HEK293 (cell line): ENCODE measurements at regions not wholly inside any gene's neighbourhood (a gene's known extent, or its start where the extent isn't known, plus 50 kb on each side); places are given as distances from the start of the nearest gene placed in this dataset.

ENCODE experiments used
- CTCF ChIA-PET: fragments of 350-600 bp; formaldehyde crosslinking; extraction: SDS; loops from one replicate; lab custom pipeline; 2021; ENCODE audit warnings: antibody characterized with exemption; lab: Yijun Ruan, JAX
- POLR2A ChIA-PET: fragments of 300-600 bp; formaldehyde crosslinking; extraction: SDS; loops from one replicate; lab custom pipeline; 2020; ENCODE audit warnings: antibody characterized with exemption, inconsistent platforms; lab: Yijun Ruan, JAX
- H3K27ac ChIP-seq: fragments of 200-500 bp; sonication (Bioruptor generic); 2 replicates; pipeline ENCODE4 v1.5.1; 2014; ENCODE audit warnings: low read depth, low read length, control low read depth, inconsistent platforms; ENCODE audit errors: extremely low read depth
- H3K36me3 ChIP-seq, 2 experiments: fragments of 200-500 bp in 1 of 2; sonication (Bioruptor generic) in 1 of 2; 1 replicate in 1 of 2; 2 replicates in 1 of 2; pipeline ENCODE4 v1.5.1; 2014 to 2017; ENCODE audit warnings: inconsistent platforms in 2 of 2, low read length in 2 of 2; ENCODE audit not compliant: control insufficient read depth in 2 of 2, insufficient read depth in 1 of 2
- H3K4me1 ChIP-seq: fragments of 200-500 bp; sonication (Bioruptor generic); 2 replicates; pipeline ENCODE4 v1.5.1; 2014; ENCODE audit warnings: mild to moderate bottlenecking, low read length, inconsistent platforms; ENCODE audit not compliant: control insufficient read depth, insufficient read depth
- H3K4me3 ChIP-seq: 2 replicates; pipeline ENCODE4 v1.5.1; 2011; ENCODE audit warnings: low read depth, mild to moderate bottlenecking, control low read depth, low read length, moderate library complexity
- H3K9me3 ChIP-seq: fragments of 200-500 bp; sonication (Bioruptor generic); 2 replicates; pipeline ENCODE4 v1.5.1; 2014; ENCODE audit warnings: low read depth, low read length, inconsistent platforms; ENCODE audit not compliant: control insufficient read depth, insufficient read depth
- FEZF1 ChIP-seq: fragments of 450-650 bp; formaldehyde crosslinking; IDR thresholded peaks from 2 replicates; pipeline ENCODE4 v1.5.1; 2016; ENCODE audit warnings: missing biosample characterization, missing genetic modification characterization
- HOXD13 ChIP-seq: sonication (generic); formaldehyde crosslinking; IDR thresholded peaks from 2 replicates; pipeline ENCODE4 v1.8.0; 2022; ENCODE audit warnings: missing genetic modification reagents, borderline replicate concordance
- KLF1 ChIP-seq: fragments of 450-650 bp; formaldehyde crosslinking; IDR thresholded peaks from 2 replicates; pipeline ENCODE4 v1.5.1; 2016; ENCODE audit warnings: missing biosample characterization, missing genetic modification characterization
- MEIS1 ChIP-seq: sonication (generic); formaldehyde crosslinking; IDR thresholded peaks from 2 replicates; pipeline ENCODE4 v1.8.1; 2022; ENCODE audit warnings: missing genetic modification reagents, mild to moderate bottlenecking, borderline replicate concordance
- TCF7L2 ChIP-seq: IDR thresholded peaks from 2 replicates; pipeline ENCODE4 v1.6.1; 2011; ENCODE audit warnings: low read depth, mild to moderate bottlenecking, inconsistent platforms, low read length, moderate library complexity, borderline replicate concordance
- ZFP69B ChIP-seq: fragments of 450-650 bp; formaldehyde crosslinking; IDR thresholded peaks from 2 replicates; pipeline ENCODE4 v1.5.1; 2016; ENCODE audit warnings: missing biosample characterization, missing genetic modification characterization
- ZNF112 ChIP-seq: fragments of 450-650 bp; formaldehyde crosslinking; IDR thresholded peaks from 2 replicates; pipeline ENCODE4 v1.5.0; 2017; ENCODE audit warnings: missing biosample characterization, missing genetic modification characterization
- ZNF133 ChIP-seq: fragments of 450-650 bp; formaldehyde crosslinking; IDR thresholded peaks from 2 replicates; pipeline ENCODE4 v1.5.1; 2016; ENCODE audit warnings: missing biosample characterization, missing genetic modification characterization
- ZNF175 ChIP-seq: fragments of 450-650 bp; formaldehyde crosslinking; IDR thresholded peaks from 2 replicates; pipeline ENCODE4 v1.5.1; 2016; ENCODE audit warnings: missing biosample characterization, missing genetic modification characterization
- ZNF214 ChIP-seq: fragments of 450-650 bp; formaldehyde crosslinking; IDR thresholded peaks from 2 replicates; pipeline ENCODE4 v1.5.1; 2017; ENCODE audit warnings: missing biosample characterization, mild to moderate bottlenecking, missing genetic modification characterization, borderline replicate concordance
- ZNF223 ChIP-seq: fragments of 450-650 bp; formaldehyde crosslinking; IDR thresholded peaks from 2 replicates; pipeline ENCODE4 v1.5.1; 2016; ENCODE audit warnings: missing biosample characterization, missing genetic modification characterization
- ZNF280C ChIP-seq: fragments of 450-650 bp; formaldehyde crosslinking; IDR thresholded peaks from 2 replicates; pipeline ENCODE4 v1.5.1; 2016; ENCODE audit warnings: missing biosample characterization, missing genetic modification characterization
- ZNF350 ChIP-seq: fragments of 450-650 bp; formaldehyde crosslinking; IDR thresholded peaks from 2 replicates; pipeline ENCODE4 v1.5.0; 2017; ENCODE audit warnings: missing biosample characterization, mild to moderate bottlenecking, missing genetic modification characterization
- ZNF426 ChIP-seq: fragments of 450-650 bp; formaldehyde crosslinking; IDR thresholded peaks from 2 replicates; pipeline ENCODE4 v1.5.1; 2017; ENCODE audit warnings: missing biosample characterization, missing genetic modification characterization, mild to moderate bottlenecking, inconsistent platforms, moderate library complexity
- ZNF510 ChIP-seq: fragments of 450-650 bp; formaldehyde crosslinking; IDR thresholded peaks from 2 replicates; pipeline ENCODE4 v1.5.1; 2018; ENCODE audit warnings: mild to moderate bottlenecking, missing genetic modification characterization, missing biosample characterization; ENCODE audit not compliant: insufficient replicate concordance
- ZNF529 ChIP-seq: fragments of 450-650 bp; formaldehyde crosslinking; IDR thresholded peaks from 2 replicates; pipeline ENCODE4 v1.5.1; 2017; ENCODE audit warnings: missing genetic modification characterization, missing biosample characterization; ENCODE audit not compliant: insufficient replicate concordance
- ZNF555 ChIP-seq: fragments of 450-650 bp; formaldehyde crosslinking; conservative IDR thresholded peaks from 2 replicates; pipeline ENCODE4 v1.5.1; 2017; ENCODE audit warnings: missing biosample characterization, mild to moderate bottlenecking, missing genetic modification characterization, inconsistent platforms
- ZNF600 ChIP-seq: fragments of 450-650 bp; formaldehyde crosslinking; IDR thresholded peaks from 2 replicates; pipeline ENCODE4 v1.5.1; 2016; ENCODE audit warnings: missing biosample characterization, missing genetic modification characterization
- ZNF621 ChIP-seq: fragments of 450-650 bp; formaldehyde crosslinking; IDR thresholded peaks from 2 replicates; pipeline ENCODE4 v1.5.1; 2017; ENCODE audit warnings: missing biosample characterization, missing genetic modification characterization
- ZNF639 ChIP-seq: fragments of 450-650 bp; formaldehyde crosslinking; IDR thresholded peaks from 2 replicates; pipeline ENCODE4 v1.5.1; 2016; ENCODE audit warnings: missing biosample characterization, missing genetic modification characterization
- ZNF777 ChIP-seq: fragments of 450-650 bp; formaldehyde crosslinking; IDR thresholded peaks from 2 replicates; pipeline ENCODE4 v1.5.1; 2017; ENCODE audit warnings: missing biosample characterization, missing genetic modification characterization, borderline replicate concordance
- ZNF837 ChIP-seq: fragments of 450-650 bp; formaldehyde crosslinking; IDR thresholded peaks from 2 replicates; pipeline ENCODE4 v1.5.1; 2016; ENCODE audit warnings: missing biosample characterization, missing genetic modification characterization
- ZSCAN18 ChIP-seq: fragments of 450-650 bp; formaldehyde crosslinking; IDR thresholded peaks from 2 replicates; pipeline ENCODE4 v1.5.1; 2016; ENCODE audit warnings: missing biosample characterization, missing genetic modification characterization
- TF ChIP-seq, protein P1 (sequence below): fragments of 450-650 bp; formaldehyde crosslinking; IDR thresholded peaks from 2 replicates; pipeline ENCODE4 v1.5.1; 2016; ENCODE audit warnings: missing biosample characterization, missing genetic modification characterization
- TF ChIP-seq, protein P2 (sequence below): fragments of 450-650 bp; formaldehyde crosslinking; IDR thresholded peaks from 2 replicates; pipeline ENCODE4 v1.5.1; 2016; ENCODE audit warnings: missing biosample characterization, missing genetic modification characterization

- Histone ChIP-seq H3K4me1 (no peaks in the 10 kb centered on the region), H3K4me3 (no peak overlapping the region), H3K9me3 (no peaks in the 10 kb centered on the region), H3K27ac (no peak overlapping the region), H3K36me3 (no peaks in the 10 kb centered on the region)
- CTCF ChIA-PET = no interaction called here
- POLR2A ChIA-PET = no interaction called here
- TF ChIP-seq, protein P1, sequence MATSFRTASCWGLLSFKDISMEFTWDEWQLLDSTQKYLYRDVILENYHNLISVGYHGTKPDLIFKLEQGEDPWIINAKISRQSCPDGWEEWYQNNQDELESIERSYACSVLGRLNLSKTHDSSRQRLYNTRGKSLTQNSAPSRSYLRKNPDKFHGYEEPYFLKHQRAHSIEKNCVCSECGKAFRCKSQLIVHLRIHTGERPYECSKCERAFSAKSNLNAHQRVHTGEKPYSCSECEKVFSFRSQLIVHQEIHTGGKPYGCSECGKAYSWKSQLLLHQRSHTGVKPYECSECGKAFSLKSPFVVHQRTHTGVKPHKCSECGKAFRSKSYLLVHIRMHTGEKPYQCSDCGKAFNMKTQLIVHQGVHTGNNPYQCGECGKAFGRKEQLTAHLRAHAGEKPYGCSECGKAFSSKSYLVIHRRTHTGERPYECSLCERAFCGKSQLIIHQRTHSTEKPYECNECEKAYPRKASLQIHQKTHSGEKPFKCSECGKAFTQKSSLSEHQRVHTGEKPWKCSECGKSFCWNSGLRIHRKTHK (tag by site-specific recombination) = no peak
- TF ChIP-seq ZNF600 (tag by site-specific recombination) (no peak), ZNF214 (no peak), MEIS1 (no peak), ZNF777 (no peak), ZFP69B (tag by site-specific recombination) (no peak), TCF7L2 (no peak), HOXD13 (no peak)
Observed at GRCh38 chr6:95325916-95326315, 251.4 kb upstream of the MANEA start.

DNA sequence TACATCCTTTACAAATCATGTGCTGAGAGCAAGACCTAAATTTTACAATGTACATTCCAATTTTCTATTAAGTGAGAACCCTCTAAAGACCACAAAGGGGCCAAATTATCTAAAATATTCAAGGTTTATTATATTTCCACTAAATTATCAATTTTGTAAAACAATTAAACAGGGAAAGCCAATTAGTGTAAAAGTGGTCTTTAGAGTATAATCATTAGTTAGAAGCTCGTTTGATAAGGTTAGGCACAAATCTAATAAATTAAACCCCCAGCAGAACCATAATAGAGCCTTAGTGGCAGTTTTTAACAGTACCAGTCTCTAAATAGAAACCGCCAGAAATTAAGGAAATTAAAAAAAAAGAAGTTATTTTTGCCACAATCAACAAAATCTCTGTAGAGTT is 249.1 kb upstream of the MANEA start:
- no peaks in the 10 kb centered on the region for H3K4me1 ChIP-seq
- no peak for TF ChIP-seq ZNF280C (tag by site-specific recombination)
- TF ChIP-seq ZSCAN18 (tag by site-specific recombination) = no peak
- no peak for TF ChIP-seq ZNF510 (tag by site-specific recombination)
- TF ChIP-seq ZNF621 (tag by site-specific recombination) = no peak
- no peak for TF ChIP-seq ZNF223 (tag by site-specific recombination)
- no peak for TF ChIP-seq ZNF175 (tag by site-specific recombination)
- TF ChIP-seq, protein P2, sequence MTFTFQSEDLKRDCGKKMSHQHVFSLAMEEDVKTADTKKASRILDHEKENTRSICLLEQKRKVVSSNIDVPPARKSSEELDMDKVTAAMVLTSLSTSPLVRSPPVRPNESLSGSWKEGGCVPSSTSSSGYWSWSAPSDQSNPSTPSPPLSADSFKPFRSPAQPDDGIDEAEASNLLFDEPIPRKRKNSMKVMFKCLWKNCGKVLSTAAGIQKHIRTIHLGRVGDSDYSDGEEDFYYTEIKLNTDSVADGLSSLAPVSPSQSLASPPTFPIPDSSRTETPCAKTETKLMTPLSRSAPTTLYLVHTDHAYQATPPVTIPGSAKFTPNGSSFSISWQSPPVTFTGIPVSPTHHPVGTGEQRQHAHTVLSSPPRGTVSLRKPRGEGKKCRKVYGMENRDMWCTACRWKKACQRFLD (tag by site-specific recombination) = no peak
- no peak for TF ChIP-seq ZNF426 (tag by site-specific recombination)
- ChIA-PET CTCF (no interaction called here), POLR2A (no interaction called here)
- H3K27ac ChIP-seq = no peak overlapping the region
- H3K4me3 ChIP-seq = no peak overlapping the region
- no peaks in the 10 kb centered on the region for H3K9me3 ChIP-seq
- no peaks in the 10 kb centered on the region for H3K36me3 ChIP-seq

GRCh38 chr6:95352064-95352795 is 225.1 kb upstream of the MANEA start:
- Histone ChIP-seq H3K9me3 (no peaks in the 10 kb centered on the region), H3K4me1 (no peaks in the 10 kb centered on the region), H3K36me3 (no peaks in the 10 kb centered on the region), H3K27ac (no peak overlapping the region), H3K4me3 (no peak overlapping the region)
- ChIA-PET CTCF (no interaction called here), POLR2A (no interaction called here)
- TF ChIP-seq ZNF112 (tag by site-specific recombination) (no peak), ZNF837 (no peak), ZNF350 (tag by site-specific recombination) (no peak), KLF1 (tag by site-specific recombination) (no peak), ZNF639 (tag by site-specific recombination) (no peak), ZNF529 (no peak), FEZF1 (tag by site-specific recombination) (no peak), ZNF133 (tag by site-specific recombination) (no peak), ZNF555 (no peak)
